ENCODE measurements at regions not wholly inside any gene's neighbourhood (a gene's known extent, or its start where the extent isn't known, plus 50 kb on each side); places are given as distances from the start of the nearest gene placed in this dataset.
"Not testable (repeated sequence)": the region's sequence is repeated elsewhere in the genome, so short reads cannot be mapped to it uniquely, and the experiment has no call there.

- FAIRE-seq (no peak), DNase-seq (ENCODE audit: low spot score) (no peak)
Observed at GRCh38 chr9:31336386-31336785, 1048.1 kb upstream of the ACO1 start.

DNA sequence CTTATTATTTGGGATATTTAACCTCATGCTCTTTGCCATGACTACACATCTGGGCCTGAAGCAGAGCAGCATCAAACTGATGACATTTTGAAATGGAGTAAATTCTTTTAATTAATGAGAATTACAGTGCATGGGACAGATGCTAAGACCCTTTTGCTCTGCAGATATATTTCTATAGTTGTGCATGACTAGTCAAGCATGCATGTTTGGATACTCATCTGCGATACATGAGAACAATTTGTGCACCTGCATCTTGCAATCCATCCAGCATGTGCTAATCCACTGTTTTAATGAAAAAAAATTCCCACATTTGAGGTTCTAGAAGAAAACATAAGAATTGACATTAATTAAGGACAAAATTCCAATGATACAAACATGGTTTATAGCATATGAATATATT lies 1047.6 kb upstream of the ACO1 start:
- FAIRE-seq, result no peak
- DNase-seq (ENCODE audit: low spot score), result no peak

DNA sequence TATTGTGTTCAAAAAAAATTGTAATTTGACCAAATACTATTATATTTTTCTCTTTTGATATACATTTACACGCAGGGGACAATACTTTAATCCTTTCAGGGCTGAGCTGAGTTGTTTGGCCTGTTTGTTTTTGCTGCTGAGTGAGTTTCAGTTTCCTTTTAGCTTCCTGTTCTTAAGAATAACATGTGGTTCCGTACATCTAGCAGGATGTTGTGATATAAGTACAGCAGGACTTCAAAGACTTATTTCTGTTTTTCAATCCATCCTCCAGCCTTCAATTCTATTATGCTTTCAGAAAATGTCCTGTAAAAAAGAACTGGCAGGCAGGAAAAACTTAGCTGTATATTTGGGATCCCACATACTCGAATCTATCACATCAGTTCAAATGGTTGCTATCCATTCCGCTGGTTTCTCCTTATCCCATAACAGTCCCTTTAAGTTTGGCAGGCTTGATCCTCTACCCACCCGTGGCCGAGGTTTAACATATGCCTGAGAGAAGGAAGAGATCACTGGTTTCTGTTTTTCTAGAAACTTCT lies 1037.3 kb upstream of the ACO1 start:
- FAIRE-seq, result no peak

GRCh38 chr9:31355159-31355882 lies 1029.1 kb upstream of the ACO1 start:
- no peak for DNase-seq (ENCODE audit: low spot score)
- FAIRE-seq, result no peak

More for the DNA sequence above, 1037.3 kb upstream of the ACO1 start:
- DNase-seq (ENCODE audit: low spot score), result no peak

DNA sequence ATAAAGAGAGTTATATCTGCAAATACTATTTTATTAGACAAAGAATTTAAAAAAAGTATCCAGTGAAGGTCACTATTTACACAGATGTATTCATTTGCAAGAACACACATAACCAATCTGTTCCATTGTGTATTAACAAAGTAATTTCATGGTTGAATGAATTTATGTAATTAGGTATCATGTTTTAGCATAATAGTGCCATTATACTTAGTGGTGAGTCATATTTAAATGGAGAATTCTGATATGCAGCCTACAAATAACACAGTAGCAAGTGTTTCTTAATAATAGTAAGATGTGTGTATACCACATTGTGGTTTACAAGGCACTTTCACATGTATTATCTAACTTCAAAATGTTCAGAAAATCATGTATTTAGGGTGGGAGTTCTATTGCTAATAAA lies 1028.5 kb upstream of the ACO1 start:
- no peak for DNase-seq (ENCODE audit: low spot score)
- FAIRE-seq, result no peak

DNA sequence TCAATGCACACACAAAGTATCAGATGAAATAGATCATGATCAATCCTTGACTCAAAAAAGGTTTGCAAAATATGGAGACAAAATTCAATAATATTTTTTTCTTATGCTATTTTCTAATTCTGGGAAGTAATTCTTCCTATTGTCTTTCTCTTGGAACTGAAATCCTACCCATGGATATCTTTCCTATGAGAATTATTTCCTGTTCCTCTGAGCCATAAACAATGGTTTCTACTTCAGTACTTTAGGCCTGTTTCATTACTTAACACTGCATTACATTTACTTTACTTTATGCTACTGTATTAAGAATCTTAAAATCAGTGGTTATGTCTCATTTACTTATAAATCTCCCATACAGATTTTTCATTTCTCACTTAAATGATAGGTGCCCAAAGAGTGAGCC lies 1025.4 kb upstream of the ACO1 start:
- no peak for DNase-seq (ENCODE audit: low spot score)
- no peak for FAIRE-seq

GRCh38 chr9:31364171-31364570 lies 1020.3 kb upstream of the ACO1 start:
- DNase-seq (ENCODE audit: low spot score) (no peak), FAIRE-seq (no peak)

DNA sequence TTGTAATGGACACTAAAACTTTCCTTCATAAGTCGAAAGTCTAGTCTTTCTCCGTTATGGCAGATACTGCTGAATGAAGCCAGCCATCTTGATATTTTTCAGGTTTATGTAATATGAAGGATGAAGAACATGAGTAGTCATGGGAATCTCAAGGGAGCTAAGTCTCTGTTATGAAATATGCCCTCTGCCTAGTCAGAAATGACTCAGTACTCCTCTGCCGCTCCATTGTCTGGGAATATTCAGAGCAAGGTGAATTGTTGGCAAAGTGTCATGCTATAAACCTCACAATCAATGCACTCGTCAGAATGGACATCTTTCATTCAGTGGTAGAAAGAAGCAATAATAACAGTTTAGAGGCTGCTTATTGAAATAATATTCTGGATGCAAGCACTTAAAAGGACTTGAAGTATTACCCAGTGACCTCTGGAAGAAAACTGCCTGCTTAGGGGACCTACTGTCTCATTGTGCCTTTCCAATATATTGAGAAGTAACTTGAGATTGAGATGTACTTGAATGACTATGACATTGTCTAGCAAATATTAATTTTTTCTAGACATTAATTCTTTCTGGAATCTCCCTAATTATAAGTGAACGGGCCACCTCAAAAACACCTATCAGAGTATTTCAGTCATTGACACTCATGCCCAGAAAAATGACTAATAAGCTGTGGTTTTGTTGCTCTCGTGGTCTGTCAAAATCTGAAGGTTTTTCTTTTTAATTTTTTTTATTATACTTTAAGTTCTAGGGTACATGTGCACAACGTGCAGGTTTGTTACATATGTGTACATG lies 1011.5 kb upstream of the ACO1 start:
- FAIRE-seq (no peak), DNase-seq (ENCODE audit: low spot score) (no peak)

GRCh38 chr9:31377358-31377757 lies 1007.1 kb upstream of the ACO1 start:
- no peak for FAIRE-seq
- no peak for DNase-seq (ENCODE audit: low spot score)

- FAIRE-seq (no peak), DNase-seq (ENCODE audit: low spot score) (no peak)
Observed at GRCh38 chr9:31388660-31389059, 995.8 kb upstream of the ACO1 start.

GRCh38 chr9:31389075-31389474 lies 995.4 kb upstream of the ACO1 start:
- FAIRE-seq, result no peak
- no peak for DNase-seq (ENCODE audit: low spot score)

DNA sequence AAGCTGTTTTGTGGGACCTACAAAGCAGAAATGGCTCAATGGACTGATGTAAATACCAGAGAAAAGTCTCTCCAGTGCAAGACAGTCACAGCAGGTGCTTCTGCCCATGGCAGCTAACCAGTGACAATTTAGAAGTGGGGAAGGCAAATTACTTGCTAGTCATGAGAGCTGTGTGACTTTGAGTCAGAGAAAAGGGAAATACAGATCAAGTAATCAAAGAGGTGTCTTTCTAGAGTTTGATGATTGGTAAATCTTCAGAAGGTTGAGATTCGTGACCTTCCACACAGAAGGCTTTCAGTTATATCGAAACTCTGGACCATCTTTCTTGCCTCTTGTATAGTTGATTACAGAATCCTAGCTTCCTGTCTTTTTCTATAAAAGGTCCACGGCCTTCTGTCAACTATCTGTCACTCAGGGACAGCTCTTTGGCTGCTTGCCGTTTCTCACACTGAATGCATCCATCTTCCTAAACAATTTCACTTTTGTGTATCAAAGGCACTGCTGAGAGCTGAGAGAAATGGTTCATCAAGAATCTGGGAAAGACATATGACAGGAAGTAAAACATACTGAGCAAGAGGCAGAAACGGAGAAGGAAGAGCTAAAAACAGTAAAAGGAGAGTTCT lies 993.9 kb upstream of the ACO1 start:
- DNase-seq (ENCODE audit: low spot score) (no peak), FAIRE-seq (no peak)

GRCh38 chr9:31393240-31393639 lies 991.2 kb upstream of the ACO1 start:
- no peak for FAIRE-seq
- DNase-seq (ENCODE audit: low spot score), result no peak

GRCh38 chr9:31394015-31394473 lies 990.4 kb upstream of the ACO1 start:
- FAIRE-seq (no peak), DNase-seq (ENCODE audit: low spot score) (no peak)

DNA sequence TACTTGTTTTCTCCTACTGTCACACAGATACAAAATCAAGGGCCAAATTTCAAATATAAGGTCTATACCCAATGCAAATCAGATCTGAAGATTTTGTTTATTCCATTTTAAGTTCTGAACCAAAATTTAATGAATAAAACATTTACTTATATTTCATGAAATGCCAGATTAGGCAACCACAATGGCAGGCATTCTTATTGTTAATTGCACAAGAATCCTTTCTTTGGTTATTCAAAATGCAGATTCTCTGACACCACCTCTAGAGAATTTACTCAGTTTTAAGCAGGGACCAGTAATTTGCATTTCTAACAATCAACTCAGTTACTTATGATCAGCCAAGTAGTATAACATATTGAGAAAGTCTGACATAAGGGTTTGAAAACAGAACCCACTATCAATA lies 972.4 kb upstream of the ACO1 start:
- DNase-seq (ENCODE audit: low spot score), result no peak
- no peak for FAIRE-seq

DNA sequence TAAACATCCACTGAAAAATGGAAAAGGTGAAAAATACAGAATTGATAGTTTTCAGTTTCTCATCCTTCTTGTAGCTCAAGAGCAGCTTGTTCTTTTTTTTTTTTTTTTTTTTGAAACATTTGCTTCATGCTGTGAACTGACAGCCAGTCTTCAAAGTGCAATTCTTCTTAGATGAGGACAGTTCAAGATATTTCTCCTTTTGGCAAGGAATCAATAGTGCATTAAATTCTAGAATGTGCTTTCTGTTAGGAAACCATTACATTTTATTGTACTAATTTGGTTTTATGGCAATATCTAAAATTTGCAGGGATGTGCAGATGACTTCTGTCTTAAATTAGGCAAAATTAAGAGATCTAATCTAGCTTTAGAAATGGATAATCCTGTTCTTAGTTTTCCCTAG lies 969.3 kb upstream of the ACO1 start:
- FAIRE-seq (no peak), DNase-seq (ENCODE audit: low spot score) (no peak)

GRCh38 chr9:31418419-31418818 lies 966.0 kb upstream of the ACO1 start:
- DNase-seq (ENCODE audit: low spot score), result no peak
- FAIRE-seq, result no peak

GRCh38 chr9:31443630-31444457 lies 940.6 kb upstream of the ACO1 start:
- not testable (repeated sequence) for FAIRE-seq
- peak; percentile 30 for DNase-seq (ENCODE audit: low spot score)

- DNase-seq (ENCODE audit: low spot score) (no peak), FAIRE-seq (no peak)
Observed at GRCh38 chr9:31445357-31445756, 939.1 kb upstream of the ACO1 start.

- no peak for FAIRE-seq
- DNase-seq (ENCODE audit: low spot score), result no peak
Observed at GRCh38 chr9:31445960-31446359, 938.5 kb upstream of the ACO1 start.

- DNase-seq (ENCODE audit: low spot score), result no peak
- FAIRE-seq, result no peak
Observed at GRCh38 chr9:31467075-31467474, 917.4 kb upstream of the ACO1 start.

Measured in RCC 7860 (cell line).